ENCODE measurements at regions not wholly inside any gene's neighbourhood (a gene's known extent, or its start where the extent isn't known, plus 50 kb on each side); places are given as distances from the start of the nearest gene placed in this dataset.

- Histone ChIP-seq H3K4me3 (no peak overlapping the region), H3K4me1 (peaks cover 0 to 24% (median 21%) of the 10 kb centered on the region in 9 donors), H3K36me3 (no peaks in the 10 kb centered on the region), H3K9me3 (no peaks in the 10 kb centered on the region), H3K27me3 (no peaks in the 10 kb centered on the region), H3K27ac (no peak overlapping the region)
- no peak for ATAC-seq
- no peak for TF ChIP-seq CTCF (IDR thresholded peaks at IDR 0.05)
- WGBS, 2 donors, result 79 to 81% methylated on average over 8 of the region's 8 CpGs
- intact Hi-C loops (cut with DNase I), result no loop called here
- no peak for DNase-seq
Measured at GRCh38 chr2:41970988-41971660, 76.7 kb upstream of the PKDCC start.

GRCh38 chr2:41972179-41972578 is 75.6 kb upstream of the PKDCC start:
- intact Hi-C loops (cut with DNase I), result no loop called here
- H3K27ac ChIP-seq, result no peak overlapping the region
- H3K4me3 ChIP-seq, result no peak overlapping the region
- H3K9me3 ChIP-seq, result no peaks in the 10 kb centered on the region
- no peak for TF ChIP-seq CTCF (IDR thresholded peaks at IDR 0.05)
- DNase-seq (no peak), ATAC-seq (no peak)
- no peaks in the 10 kb centered on the region for H3K27me3 ChIP-seq
- 92 to 98% methylated on average over 2 of the region's 2 CpGs for WGBS, 2 donors
- no peaks in the 10 kb centered on the region for H3K36me3 ChIP-seq
- H3K4me1 ChIP-seq, result peaks cover 0 to 14% (median 11%) of the 10 kb centered on the region in 9 donors

- H3K27me3 ChIP-seq, result no peaks in the 10 kb centered on the region
- 76 to 80% methylated on average over 8 of the region's 8 CpGs for WGBS, 2 donors
- intact Hi-C loops (cut with DNase I), result no loop called here
- no peak overlapping the region for H3K4me3 ChIP-seq
- peaks cover 0 to 7% (median 5%) of the 10 kb centered on the region in 9 donors for H3K4me1 ChIP-seq
- H3K9me3 ChIP-seq, result no peaks in the 10 kb centered on the region
- ATAC-seq (no peak), DNase-seq (no peak)
- H3K27ac ChIP-seq, result no peak overlapping the region
- no peaks in the 10 kb centered on the region for H3K36me3 ChIP-seq
- no peak for TF ChIP-seq CTCF (IDR thresholded peaks at IDR 0.05)
Measured at GRCh38 chr2:41972819-41973218, 75.0 kb upstream of the PKDCC start.

- no peaks in the 10 kb centered on the region for H3K4me1 ChIP-seq
- no peaks in the 10 kb centered on the region for H3K36me3 ChIP-seq
- H3K27me3 ChIP-seq, result no peaks in the 10 kb centered on the region
- intact Hi-C loops (cut with DNase I), result no loop called here
- 76 to 79% methylated on average over 4 of the region's 4 CpGs for WGBS, 2 donors
- H3K27ac ChIP-seq, result no peak overlapping the region
- H3K9me3 ChIP-seq, result no peaks in the 10 kb centered on the region
- H3K4me3 ChIP-seq, result no peak overlapping the region
- TF ChIP-seq CTCF (IDR thresholded peaks at IDR 0.05), result no peak
- no peak for ATAC-seq
- DNase-seq, result no peak
Measured at GRCh38 chr2:41973871-41974270, 74.0 kb upstream of the PKDCC start.

Data from heart right ventricle (tissue), 16 donors.